ENCODE measurements at regions not wholly inside any gene's neighbourhood (a gene's known extent, or its start where the extent isn't known, plus 50 kb on each side); places are given as distances from the start of the nearest gene placed in this dataset.

GRCh38 chr5:153039501-153039900 is 451.0 kb upstream of the GRIA1 start:
- DNase-seq: no peak

DNA sequence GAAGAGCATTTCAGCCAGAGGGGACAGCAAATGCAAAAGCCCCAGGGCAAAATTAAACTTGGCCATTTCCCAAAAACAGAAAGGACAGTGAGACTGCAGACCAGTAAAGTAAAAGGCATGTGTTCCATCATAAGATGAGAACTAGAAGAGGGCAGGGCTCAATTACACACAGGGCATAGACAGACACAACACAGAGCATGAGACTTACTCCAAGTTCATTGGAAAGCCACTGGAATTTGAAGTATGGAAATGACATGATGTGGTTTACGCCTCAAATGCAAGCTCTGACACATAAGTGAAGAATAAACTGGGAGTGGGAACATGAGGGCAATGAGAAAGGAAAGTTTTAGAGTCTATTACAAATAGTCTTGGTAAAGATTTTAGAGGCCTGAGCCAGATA is 446.6 kb upstream of the GRIA1 start:
- no peak for DNase-seq

GRCh38 chr5:153050496-153051179 is 439.8 kb upstream of the GRIA1 start:
- no peak for DNase-seq

GRCh38 chr5:153066281-153066680 is 424.2 kb upstream of the GRIA1 start:
- DNase-seq: no peak

GRCh38 chr5:153067869-153068268 is 422.6 kb upstream of the GRIA1 start:
- no peak for DNase-seq

- no peak for DNase-seq
Measured at GRCh38 chr5:153079396-153079795, 411.1 kb upstream of the GRIA1 start.

GRCh38 chr5:153080940-153081339 is 409.5 kb upstream of the GRIA1 start:
- DNase-seq: no peak

DNA sequence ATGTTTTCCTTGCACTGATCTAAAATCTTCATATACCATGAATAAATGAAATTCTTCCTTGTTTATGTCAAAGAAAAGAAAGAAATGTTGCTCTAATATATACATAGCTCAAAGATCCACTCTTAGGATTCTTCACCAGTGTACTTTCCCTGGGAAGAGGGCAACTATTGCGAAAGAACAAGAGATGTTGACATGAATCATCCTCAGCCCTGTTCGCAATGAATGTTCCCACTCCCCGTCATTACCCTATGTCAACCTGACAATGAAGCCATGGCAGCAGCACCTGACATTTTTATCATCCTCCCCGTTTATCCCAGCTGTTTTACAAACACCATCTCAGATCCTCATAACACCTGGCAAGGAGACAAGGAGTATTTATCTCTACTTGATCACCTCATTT is 409.1 kb upstream of the GRIA1 start:
- DNase-seq: no peak

DNA sequence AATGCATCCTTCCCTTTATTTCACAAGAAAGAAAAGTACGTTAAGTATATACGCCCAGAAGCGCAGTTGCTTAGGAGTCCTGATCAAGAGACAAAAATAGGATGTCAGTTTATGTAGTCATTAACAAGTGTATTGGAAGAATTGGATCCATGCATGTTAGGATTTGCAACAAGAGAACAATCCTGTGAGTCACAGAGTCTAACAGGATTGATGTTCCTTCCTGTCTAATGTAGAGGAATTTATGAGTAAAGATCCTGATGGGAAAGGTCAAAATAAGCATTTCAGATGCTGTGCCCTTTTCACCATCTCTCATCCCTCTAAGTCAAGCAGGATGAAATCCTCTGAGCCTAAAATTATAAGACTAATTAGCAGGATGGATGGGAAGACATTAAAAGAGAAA is 406.0 kb upstream of the GRIA1 start:
- DNase-seq: no peak

DNA sequence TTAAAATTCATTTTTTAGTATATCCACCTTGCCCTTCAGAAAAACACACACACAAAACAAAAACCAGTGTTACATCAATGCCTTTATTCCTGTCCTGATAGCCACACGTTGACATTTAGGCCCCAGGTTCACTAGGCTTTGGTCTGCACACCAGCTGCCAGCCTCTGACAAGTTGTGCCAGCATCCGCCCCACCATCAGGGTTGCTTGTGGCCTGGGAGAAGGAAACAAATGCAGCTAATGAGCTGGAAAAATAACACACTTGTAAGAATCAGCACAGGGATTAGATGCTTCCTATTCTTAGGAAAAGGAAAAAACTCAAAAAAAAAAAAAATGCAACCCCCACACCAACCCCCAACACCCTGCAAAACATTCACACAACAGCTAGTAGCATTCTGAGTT is 404.0 kb upstream of the GRIA1 start:
- DNase-seq: no peak

DNA sequence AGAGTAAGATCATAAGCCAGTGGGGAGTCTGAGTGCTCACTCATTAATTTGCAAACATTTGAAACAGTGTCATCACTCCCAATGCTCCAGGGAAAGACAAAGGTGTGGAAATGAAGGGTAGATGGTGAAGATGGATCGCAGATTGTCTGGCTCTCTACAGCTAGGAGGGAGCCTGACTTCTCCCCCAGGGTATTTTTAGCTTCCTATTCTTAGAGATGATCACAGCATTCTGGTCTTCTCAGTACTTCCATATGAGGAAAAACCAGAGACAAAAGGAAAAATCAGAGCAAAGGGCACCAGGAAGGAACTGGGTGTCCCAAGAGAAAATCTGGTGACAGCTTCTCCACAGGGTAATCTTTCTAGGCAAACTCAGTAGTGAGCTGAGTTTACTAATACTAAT is 401.9 kb upstream of the GRIA1 start:
- DNase-seq: no peak

DNA sequence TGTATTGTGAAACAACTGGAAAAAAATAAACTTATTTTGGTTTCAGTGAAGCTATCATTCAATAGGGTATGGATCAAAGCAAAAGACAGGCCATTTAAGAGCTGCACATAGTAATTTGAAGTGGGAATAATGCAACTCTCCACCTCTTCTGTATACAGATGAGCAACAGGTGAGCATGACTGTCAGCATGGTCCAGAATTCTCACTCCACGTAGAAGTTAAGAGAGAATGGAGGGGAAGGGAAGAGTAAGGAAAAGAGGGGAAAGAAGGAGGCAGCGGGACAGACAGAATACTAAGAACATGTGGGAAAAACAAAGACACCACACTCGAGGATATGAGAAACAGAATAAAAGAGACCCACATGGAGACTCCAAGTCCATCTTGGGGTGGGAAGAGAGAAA is 396.1 kb upstream of the GRIA1 start:
- DNase-seq: no peak

DNA sequence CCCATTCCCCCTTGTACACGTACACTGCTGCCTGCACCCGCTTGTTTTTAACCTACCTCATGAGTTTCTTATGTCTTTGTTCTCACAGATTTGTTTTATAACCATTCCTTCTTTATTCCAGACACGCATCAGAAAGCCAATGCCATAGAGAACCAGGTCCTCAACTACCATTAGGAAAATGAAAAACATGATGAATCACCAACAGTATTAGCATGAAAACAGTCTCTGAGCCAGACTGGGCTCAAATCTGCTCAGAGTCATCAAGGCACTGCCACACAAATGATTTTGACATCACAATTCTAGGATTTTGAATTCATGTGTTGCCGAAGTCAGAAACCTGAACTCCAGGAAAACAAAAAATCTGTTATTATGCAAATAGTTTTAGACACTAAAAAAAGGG is 394.1 kb upstream of the GRIA1 start:
- DNase-seq: no peak

GRCh38 chr5:153099328-153099727 is 391.1 kb upstream of the GRIA1 start:
- DNase-seq: no peak

GRCh38 chr5:153101235-153102180 is 389.0 kb upstream of the GRIA1 start:
- no peak for DNase-seq

DNA sequence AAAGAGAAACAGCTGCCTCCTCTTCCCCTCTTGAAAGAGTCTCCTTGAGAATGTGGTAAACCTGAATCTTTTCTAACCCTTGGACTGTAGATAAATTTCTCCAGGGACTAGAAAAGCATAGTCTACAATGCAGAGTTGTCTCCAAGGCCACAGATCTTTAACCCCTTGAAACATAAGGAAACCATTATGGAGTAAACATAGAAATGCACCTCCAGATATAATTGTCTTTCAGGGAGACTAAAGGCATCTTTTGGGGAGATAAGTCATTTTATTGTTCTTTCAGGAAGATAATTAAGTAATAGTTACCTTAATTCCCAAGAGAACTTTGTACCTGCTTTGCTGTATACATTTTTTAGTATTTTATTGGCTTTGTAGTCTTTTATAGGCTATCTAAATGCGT is 373.6 kb upstream of the GRIA1 start:
- no peak for DNase-seq

DNA sequence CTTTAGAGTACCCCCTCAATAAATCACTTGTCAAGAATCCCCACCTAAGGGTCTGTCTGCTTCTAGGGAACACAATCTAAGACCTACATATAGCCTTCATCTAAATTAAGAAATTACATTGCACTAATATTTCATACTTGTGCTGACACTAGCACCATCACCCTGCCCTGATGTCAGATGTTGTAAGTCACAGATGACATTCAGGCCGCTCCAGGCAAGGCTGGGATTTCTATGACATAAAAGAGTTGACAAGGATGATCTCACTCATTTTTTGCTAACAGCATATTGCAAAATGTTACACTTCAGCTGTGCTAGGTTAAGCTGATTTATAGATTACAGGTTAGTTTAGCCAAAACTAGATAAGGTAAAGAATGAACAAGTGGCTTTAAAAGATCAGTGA is 372.5 kb upstream of the GRIA1 start:
- DNase-seq: no peak

GRCh38 chr5:153122403-153122802 is 368.1 kb upstream of the GRIA1 start:
- DNase-seq: no peak

DNA sequence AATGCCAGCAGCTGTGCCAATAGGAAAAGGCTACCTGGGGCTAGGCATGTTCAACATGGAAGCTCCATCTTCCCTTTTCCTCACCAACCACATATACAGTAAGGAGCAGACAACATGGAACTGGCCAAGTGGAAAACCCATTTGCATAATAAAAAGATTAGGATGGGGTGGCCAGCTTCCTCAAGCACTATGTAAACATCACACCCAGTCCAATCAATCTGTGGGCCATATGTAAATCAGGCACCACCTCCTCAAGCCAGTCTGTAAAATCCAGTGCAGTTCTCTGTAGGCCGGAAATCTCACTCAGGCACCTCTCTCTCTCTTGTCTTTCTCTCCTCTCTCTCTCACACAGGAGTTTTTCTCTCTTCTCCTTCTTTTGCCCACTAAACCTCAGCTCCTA is 360.2 kb upstream of the GRIA1 start:
- no peak for DNase-seq

GRCh38 chr5:153135411-153135810 is 355.1 kb upstream of the GRIA1 start:
- DNase-seq: no peak

DNA sequence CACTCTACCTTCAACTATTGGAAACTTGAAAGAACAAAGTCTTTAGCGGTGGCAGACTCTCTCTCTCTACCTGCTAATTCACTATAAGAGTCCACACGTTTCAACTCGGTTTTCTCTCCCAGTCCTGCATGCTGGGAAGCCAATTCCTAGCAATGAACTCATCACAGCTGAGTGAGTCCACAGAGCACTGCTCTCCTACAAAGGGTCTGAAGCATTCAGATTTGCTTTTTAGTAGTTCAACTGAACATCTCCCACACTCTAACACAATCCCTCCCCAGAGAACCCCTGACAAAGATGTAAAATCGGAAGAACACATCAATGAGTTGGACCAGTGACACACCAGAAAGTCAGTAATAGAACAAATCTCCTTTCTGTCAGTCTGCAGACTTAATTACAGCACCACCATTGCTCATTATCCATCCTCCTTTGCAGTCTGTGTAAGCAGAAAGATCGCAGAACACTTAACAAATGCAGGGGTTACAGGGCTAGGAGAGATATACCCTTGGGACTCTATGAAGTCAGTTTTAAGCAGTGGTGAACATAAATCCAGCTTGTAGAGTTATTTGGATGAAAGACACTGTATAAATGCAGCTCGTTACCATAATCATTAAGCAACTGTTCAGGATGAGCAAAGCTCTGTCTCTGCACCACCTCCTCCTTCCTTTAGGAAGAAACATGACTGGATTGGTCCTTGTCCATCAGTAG is 353.4 kb upstream of the GRIA1 start:
- DNase-seq: no peak

DNA sequence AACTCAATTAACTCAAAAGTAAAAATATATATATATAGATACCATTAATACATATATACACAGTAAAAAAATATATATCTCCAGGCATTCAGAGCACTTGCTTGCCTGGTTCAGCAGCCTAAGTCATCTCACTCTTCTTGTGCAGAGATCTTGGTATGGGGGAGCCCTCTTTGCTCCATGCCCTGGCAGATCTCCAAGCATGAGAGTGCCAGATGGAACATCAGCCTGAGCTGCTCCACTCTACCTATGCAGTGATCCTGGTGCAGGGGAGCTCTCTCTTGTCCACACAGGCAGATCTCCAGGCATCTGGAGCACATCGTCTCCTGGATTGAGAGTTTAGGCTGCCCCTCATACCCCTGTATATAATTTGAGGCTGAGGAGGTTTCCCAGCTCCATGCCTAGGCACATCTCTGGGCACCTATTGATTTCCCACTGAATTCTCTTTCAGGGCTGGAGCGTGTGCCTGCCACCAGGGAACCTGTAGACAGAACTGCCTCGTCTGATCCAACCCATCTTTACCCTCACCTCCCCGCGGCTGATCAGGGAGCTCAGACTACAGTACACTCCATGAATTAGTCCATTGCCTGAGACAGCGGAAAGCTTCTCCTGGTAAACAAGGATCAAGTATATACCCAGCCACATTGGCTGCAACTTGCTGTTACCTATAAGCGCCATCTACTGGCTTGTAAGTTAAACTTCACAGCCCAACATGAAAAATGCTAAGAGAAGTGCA is 342.4 kb upstream of the GRIA1 start:
- DNase-seq: no peak

- no peak for DNase-seq
Measured at GRCh38 chr5:153148624-153148976, 341.9 kb upstream of the GRIA1 start.
